Epithelial cell of esophagus (primary cell): ENCODE measurements at regions not wholly inside any gene's neighbourhood (a gene's known extent, or its start where the extent isn't known, plus 50 kb on each side); places are given as distances from the start of the nearest gene placed in this dataset.

ENCODE experiments used
- DNase-seq: peaks from one replicate; pipeline ENCODE4 v3.0.0; 2010; ENCODE audit warnings: low read depth
- H3K4me3 ChIP-seq: 2 replicates; pipeline ENCODE4 v1.5.1; 2011; ENCODE audit warnings: mild to moderate bottlenecking, low read length, control low read depth
- TF ChIP-seq, protein P1 (sequence below): IDR thresholded peaks from 2 replicates; pipeline ENCODE4 v1.5.1; 2011; ENCODE audit warnings: low read depth, mild to moderate bottlenecking, low read length, control low read depth, inconsistent platforms; ENCODE audit not compliant: insufficient read depth; ENCODE audit errors: missing control alignments

DNA sequence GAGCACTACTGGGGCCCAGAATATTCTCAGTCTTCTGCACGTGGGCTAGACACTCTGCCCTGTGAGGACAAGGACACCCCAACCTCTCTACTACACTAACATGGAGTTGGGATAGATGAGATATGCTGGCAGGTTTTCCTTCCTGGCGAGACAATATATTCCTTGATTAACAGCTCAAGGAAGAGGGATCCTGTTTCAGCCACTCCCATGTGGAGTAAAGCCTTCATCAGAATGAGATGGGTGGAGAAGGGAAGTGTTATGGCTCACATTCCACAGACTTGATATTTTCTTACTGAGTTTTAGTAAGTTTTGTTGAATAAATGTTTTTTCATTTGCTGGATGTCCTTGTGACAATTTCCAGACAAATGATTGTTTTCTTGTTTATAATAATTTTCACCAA, 1187.6 kb downstream of the CDH12 start:
- TF ChIP-seq, protein P1, sequence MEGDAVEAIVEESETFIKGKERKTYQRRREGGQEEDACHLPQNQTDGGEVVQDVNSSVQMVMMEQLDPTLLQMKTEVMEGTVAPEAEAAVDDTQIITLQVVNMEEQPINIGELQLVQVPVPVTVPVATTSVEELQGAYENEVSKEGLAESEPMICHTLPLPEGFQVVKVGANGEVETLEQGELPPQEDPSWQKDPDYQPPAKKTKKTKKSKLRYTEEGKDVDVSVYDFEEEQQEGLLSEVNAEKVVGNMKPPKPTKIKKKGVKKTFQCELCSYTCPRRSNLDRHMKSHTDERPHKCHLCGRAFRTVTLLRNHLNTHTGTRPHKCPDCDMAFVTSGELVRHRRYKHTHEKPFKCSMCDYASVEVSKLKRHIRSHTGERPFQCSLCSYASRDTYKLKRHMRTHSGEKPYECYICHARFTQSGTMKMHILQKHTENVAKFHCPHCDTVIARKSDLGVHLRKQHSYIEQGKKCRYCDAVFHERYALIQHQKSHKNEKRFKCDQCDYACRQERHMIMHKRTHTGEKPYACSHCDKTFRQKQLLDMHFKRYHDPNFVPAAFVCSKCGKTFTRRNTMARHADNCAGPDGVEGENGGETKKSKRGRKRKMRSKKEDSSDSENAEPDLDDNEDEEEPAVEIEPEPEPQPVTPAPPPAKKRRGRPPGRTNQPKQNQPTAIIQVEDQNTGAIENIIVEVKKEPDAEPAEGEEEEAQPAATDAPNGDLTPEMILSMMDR = no peak
- DNase-seq = no peak
- H3K4me3 ChIP-seq = no peak overlapping the region

DNA sequence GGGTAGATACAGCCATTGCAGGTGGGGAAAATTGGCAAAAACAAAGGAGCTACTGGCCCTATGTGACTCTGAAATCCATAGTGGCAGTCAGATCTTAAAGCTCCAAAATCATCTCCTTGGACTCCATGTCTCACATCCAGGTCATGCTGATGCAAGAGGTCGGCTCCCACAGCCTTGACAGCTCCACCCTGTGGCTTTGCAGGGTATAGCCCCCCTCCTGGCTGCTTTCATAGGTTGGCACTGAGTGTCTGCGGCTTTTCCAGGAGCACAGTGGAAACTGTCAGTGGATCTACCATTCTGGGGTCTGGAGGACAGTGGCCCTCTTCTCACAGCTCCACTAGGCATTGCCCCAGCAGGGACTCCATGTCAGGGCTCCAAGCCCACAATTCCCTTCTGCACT, 1190.1 kb downstream of the CDH12 start:
- TF ChIP-seq, protein P1 = no peak
- DNase-seq = no peak

DNA sequence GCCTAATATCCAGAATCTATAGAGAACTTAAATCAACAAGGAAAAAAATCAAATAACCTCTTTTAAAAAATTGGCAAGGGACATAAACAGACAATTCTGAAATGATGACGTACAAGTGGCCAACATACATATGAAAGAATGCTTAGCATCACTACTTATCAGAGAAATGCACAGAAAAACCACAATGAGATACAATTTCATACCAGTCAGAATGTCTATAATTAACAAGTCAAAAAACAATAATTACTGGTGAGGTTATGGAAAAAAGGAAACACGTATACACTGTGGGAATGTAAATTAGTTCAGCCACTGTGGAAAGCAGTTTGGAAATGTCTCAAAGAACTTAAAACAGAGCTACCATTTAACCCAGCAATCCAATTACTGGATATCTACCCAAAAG, 1192.0 kb downstream of the CDH12 start:
- TF ChIP-seq, protein P1 = no peak
- H3K4me3 ChIP-seq = no peak overlapping the region
- DNase-seq = no peak

More for the DNA sequence above, 1190.1 kb downstream of the CDH12 start:
- H3K4me3 ChIP-seq = no peak overlapping the region

DNA sequence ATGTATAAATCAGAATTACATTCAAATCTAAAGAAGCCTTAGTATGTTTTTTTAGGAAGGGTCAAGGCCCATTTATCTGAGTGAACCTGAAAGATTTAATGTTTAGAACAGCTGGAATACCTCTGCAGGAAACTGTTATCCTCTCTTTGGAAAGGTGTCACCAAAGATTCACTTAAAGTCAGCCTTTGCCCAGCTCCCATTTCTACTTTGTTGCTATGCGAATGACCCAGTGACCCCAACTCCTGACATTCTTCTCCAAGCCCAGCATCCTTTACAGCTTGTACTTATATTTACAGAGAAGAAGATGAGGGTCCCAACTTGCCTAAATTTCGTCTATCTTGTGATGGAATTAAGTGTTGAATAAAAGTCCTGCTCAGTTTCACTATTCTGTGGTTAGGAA, 1198.6 kb downstream of the CDH12 start:
- TF ChIP-seq, protein P1 = no peak
- DNase-seq = no peak
- no peak overlapping the region for H3K4me3 ChIP-seq

DNA sequence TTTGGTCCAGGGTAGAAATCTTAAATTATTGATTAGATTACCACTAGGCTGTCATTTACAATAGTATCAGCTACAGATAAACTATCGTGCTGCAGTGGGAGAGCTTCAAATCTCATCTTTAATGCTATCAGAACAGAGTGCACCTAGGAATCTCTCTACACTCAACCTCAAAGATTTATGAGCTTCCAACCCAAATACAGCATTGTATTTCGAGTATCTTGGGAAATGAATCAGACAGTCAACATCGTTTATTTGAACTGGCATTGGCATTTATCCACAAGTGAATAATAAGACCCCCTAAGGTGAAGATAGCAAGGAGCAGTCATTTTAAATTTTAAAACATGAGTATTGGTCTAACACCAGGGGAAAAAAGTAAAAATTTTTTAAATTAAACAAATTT, 1203.2 kb downstream of the CDH12 start:
- no peak for DNase-seq
- no peak overlapping the region for H3K4me3 ChIP-seq
- TF ChIP-seq, protein P1 = no peak

DNA sequence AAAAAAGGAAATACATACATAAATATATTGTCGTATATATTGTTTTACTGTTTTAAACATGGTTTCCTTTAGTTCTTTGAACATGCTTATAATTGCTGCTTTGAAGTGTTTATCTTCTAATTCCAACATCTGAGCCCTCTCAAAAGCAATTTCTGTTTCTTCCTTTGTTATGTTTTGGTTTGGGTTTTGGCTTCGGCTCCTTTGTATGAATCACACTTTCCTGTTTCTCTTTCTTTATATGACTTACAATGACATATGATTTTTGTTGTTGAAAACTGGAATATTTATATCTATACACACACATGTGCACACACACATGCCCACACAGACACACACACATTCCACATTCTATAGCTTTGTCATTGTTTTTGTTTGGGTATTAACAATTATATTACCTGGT, 1206.7 kb downstream of the CDH12 start:
- DNase-seq = peak; percentile 11
- no peak overlapping the region for H3K4me3 ChIP-seq
- TF ChIP-seq, protein P1 = no peak

DNA sequence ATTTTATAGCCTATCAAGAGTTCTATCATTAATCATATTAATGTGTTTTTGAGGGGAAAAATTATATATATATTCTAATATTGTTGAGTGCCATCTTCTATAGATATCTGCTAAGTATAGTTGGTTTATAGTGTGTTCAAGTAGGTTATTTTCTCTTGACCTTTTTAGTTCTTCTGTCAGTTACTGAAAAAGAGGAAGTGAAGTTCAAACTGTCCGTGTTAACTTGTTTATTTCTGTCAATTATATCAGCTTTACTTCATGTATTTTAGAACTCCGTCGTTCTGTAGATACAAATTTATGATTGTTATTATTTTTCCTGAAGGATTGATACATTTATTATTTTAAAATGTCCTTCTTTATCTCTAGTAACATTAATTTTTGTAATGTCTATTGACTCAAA, 1209.1 kb downstream of the CDH12 start:
- TF ChIP-seq, protein P1 = no peak

More for the DNA sequence above, 1209.1 kb downstream of the CDH12 start:
- H3K4me3 ChIP-seq = no peak overlapping the region
- DNase-seq = no peak
